ENCODE measurements at regions not wholly inside any gene's neighbourhood (a gene's known extent, or its start where the extent isn't known, plus 50 kb on each side); places are given as distances from the start of the nearest gene placed in this dataset.

- dilution Hi-C loops (cut with HindIII; ENCODE audit: low sequenced_read_pairs, unreplicated experiment) (no loop called here), in situ Hi-C loops (cut with MboI; ENCODE audit: low sequenced_read_pairs) (no loop called here), intact Hi-C loops (cut with micrococcal nuclease) (no loop called here)
- no peaks in the 10 kb centered on the region for H3K79me1 ChIP-seq (ENCODE audit: low read depth in 1 of 2, low read length in 2 of 2)
- no peaks in the 10 kb centered on the region for H3K9me3 ChIP-seq (ENCODE audit: control insufficient read depth, insufficient read depth, low read length)
- TF ChIP-seq SMC3 (IDR thresholded peaks at IDR 0.05; ENCODE audit: low read depth, low read length) (no peak), MXI1 (IDR thresholded peaks at IDR 0.05; ENCODE audit: borderline replicate concordance, low read depth, low read length) (no peak), POLR2A (IDR thresholded peaks at IDR 0.05; ENCODE audit: low read depth, low read length) (no peak), ELK1 (IDR thresholded peaks at IDR 0.05; ENCODE audit: borderline replicate concordance, low read depth, low read length) (no peak), CEBPB (IDR thresholded peaks at IDR 0.05; ENCODE audit: low read depth, low read length) (no peak), RFX5 (IDR thresholded peaks at IDR 0.05; ENCODE audit: low read depth, low read length) (no peak), CHD1 (IDR thresholded peaks at IDR 0.05; ENCODE audit: low read depth, low read length) (no peak), CTCF (conservative IDR thresholded peaks at IDR 0.05; ENCODE audit: low read depth, low read length) (no peak), RAD21 (IDR thresholded peaks at IDR 0.05; ENCODE audit: low read length) (no peak), RCOR1 (IDR thresholded peaks at IDR 0.05; ENCODE audit: insufficient replicate concordance, low read length) (no peak), MAFK (IDR thresholded peaks at IDR 0.05; ENCODE audit: low read depth, low read length) (no peak), MAZ (IDR thresholded peaks at IDR 0.05; ENCODE audit: borderline replicate concordance, low read depth, low read length) (no peak), NFE2L2 (IDR thresholded peaks at IDR 0.05; ENCODE audit: low read depth, low read length) (no peak)
- H2AK9ac ChIP-seq (replicated peaks; ENCODE audit: low read depth, low read length, poor library complexity) = no peak overlapping the region
- H2BK20ac ChIP-seq (ENCODE audit: low read depth, low read length) = no peak overlapping the region
- H3K4me3 ChIP-seq (ENCODE audit: insufficient read depth, low read depth, low read length) = no peak overlapping the region
- no peak overlapping the region for H2BK5ac ChIP-seq (ENCODE audit: low read depth, low read length, poor library complexity, severe bottlenecking)
- ATAC-seq (ENCODE audit: low read depth) (no peak), DNase-seq (no peak)
- no peak overlapping the region for H3K4ac ChIP-seq (ENCODE audit: low read depth, low read length)
- no peak overlapping the region for H3K9ac ChIP-seq (ENCODE audit: low read depth, low read length)
- no peak overlapping the region for H3K27ac ChIP-seq (ENCODE audit: insufficient read depth, low read length)
- ChIA-PET CTCF (no interaction called here), POLR2A (ENCODE audit: unreplicated experiment) (no interaction called here)
- H4K5ac ChIP-seq (ENCODE audit: low read depth, low read length) = no peak overlapping the region
- no TSS peak for BruUV-seq (replicated peaks)
- no peak overlapping the region for H2AK5ac ChIP-seq (ENCODE audit: low read depth, low read length)
- no peak overlapping the region for H3K18ac ChIP-seq (ENCODE audit: low read depth, low read length)
- H4K20me1 ChIP-seq (ENCODE audit: insufficient read depth, low read length) = no peaks in the 10 kb centered on the region
- no peak overlapping the region for H4K8ac ChIP-seq (ENCODE audit: low read depth in 2 of 2, low read length in 2 of 2)
- no peak overlapping the region for H4K91ac ChIP-seq (ENCODE audit: insufficient read depth, low read depth, low read length)
- H3K14ac ChIP-seq (replicated peaks; ENCODE audit: low read depth, low read length) = no peak overlapping the region
- no peak overlapping the region for H3K4me2 ChIP-seq (ENCODE audit: low read depth, low read length)
- H3K9me1 ChIP-seq (ENCODE audit: insufficient read depth, low read length) = no peaks in the 10 kb centered on the region
- H3K23ac ChIP-seq (ENCODE audit: low read depth, low read length) = no peak overlapping the region
- H3K36me3 ChIP-seq (ENCODE audit: control insufficient read depth, insufficient read depth, low read length) = no peaks in the 10 kb centered on the region
- H3K27me3 ChIP-seq (ENCODE audit: control insufficient read depth, insufficient read depth, low read length) = no peaks in the 10 kb centered on the region; the same call in 1 of the 2 replicates
- H2AFZ ChIP-seq (replicated peaks; ENCODE audit: low read length, poor library complexity) = no peak overlapping the region
- no peak overlapping the region for H3K56ac ChIP-seq (ENCODE audit: extremely low read depth, insufficient read depth, low read length)
- H3K4me1 ChIP-seq (ENCODE audit: control insufficient read depth, insufficient read depth, low read length) = no peaks in the 10 kb centered on the region
- H2BK15ac ChIP-seq (ENCODE audit: low read depth, low read length) = no peak overlapping the region
- H2BK120ac ChIP-seq (ENCODE audit: low read depth, low read length) = no peak overlapping the region
These were observed 190.4 kb downstream of the TTLL7 start for GRCh38 chr1:83808536-83808935.
